DOHH2 (cell line): ENCODE measurements at regions not wholly inside any gene's neighbourhood (a gene's known extent, or its start where the extent isn't known, plus 50 kb on each side); places are given as distances from the start of the nearest gene placed in this dataset.

Experiments used
- H3F3A ChIP-seq: fragments of 200-600 bp; sonication (generic), shearing (Covaris generic); 2 replicates; pipeline ENCODE4 v1.6.0; 2016; ENCODE audit warnings: antibody characterized with exemption, mild to moderate bottlenecking; ENCODE audit not compliant: control insufficient read depth, insufficient read depth
- H3K27ac ChIP-seq: fragments of 200-600 bp; sonication (generic); 2 replicates; pipeline ENCODE4 v1.5.1; 2014; ENCODE audit warnings: low read depth, mild to moderate bottlenecking, low read length, moderate library complexity
- H3K27me3 ChIP-seq: fragments of 200-600 bp; sonication (generic); 2 replicates; pipeline ENCODE4 v1.6.1; 2014; ENCODE audit warnings: mild to moderate bottlenecking, low read length, mixed read lengths; ENCODE audit not compliant: control insufficient read depth
- H3K36me3 ChIP-seq: fragments of 200-600 bp; sonication (generic); 2 replicates; pipeline ENCODE4 v1.6.1; 2014; ENCODE audit warnings: mild to moderate bottlenecking, low read length, moderate library complexity, mixed read lengths; ENCODE audit not compliant: control insufficient read depth
- H3K4me1 ChIP-seq: fragments of 200-600 bp; sonication (generic); 2 replicates; pipeline ENCODE4 v1.6.1; 2014; ENCODE audit warnings: mild to moderate bottlenecking, low read length, mixed read lengths; ENCODE audit not compliant: control insufficient read depth
- H3K4me2 ChIP-seq: fragments of 200-600 bp; sonication (generic); 2 replicates; pipeline ENCODE4 v1.6.0; 2014; ENCODE audit warnings: mild to moderate bottlenecking, low read length, moderate library complexity
- H3K4me3 ChIP-seq: fragments of 200-600 bp; sonication (generic); 2 replicates; pipeline ENCODE4 v1.5.1; 2014; ENCODE audit warnings: mild to moderate bottlenecking, low read length, mixed read lengths
- H3K79me2 ChIP-seq: fragments of 200-600 bp; sonication (generic); 2 replicates; pipeline ENCODE4 v1.6.1; 2014; ENCODE audit warnings: mild to moderate bottlenecking, low read length, mixed read lengths; ENCODE audit not compliant: control insufficient read depth
- H3K9me2 ChIP-seq: fragments of 200-600 bp; sonication (generic); replicated peaks from 2 replicates; pipeline ENCODE4 v1.6.1; 2014; ENCODE audit warnings: mild to moderate bottlenecking, low read length, mixed read lengths; ENCODE audit not compliant: control insufficient read depth
- H3K9me3 ChIP-seq: fragments of 200-600 bp; sonication (generic); 2 replicates; pipeline ENCODE4 v1.6.1; 2014; ENCODE audit warnings: antibody characterized with exemption, low read length, mixed read lengths; ENCODE audit not compliant: control insufficient read depth, insufficient read depth
- H4K20me1 ChIP-seq: fragments of 200-600 bp; sonication (generic); 2 replicates; pipeline ENCODE4 v1.6.0; 2014; ENCODE audit warnings: low read depth, mild to moderate bottlenecking, antibody characterized with exemption, low read length, moderate library complexity; ENCODE audit not compliant: control insufficient read depth, insufficient read depth
- CTCF ChIP-seq: fragments of 200-600 bp; sonication (generic); IDR thresholded peaks from one replicate; pipeline ENCODE4 v1.5.1; 2014; ENCODE audit warnings: antibody characterized with exemption, mild to moderate bottlenecking, low read depth, low read length; ENCODE audit not compliant: poor library complexity, severe bottlenecking
- EZH2phosphoT487 ChIP-seq: fragments of 200-600 bp; sonication (generic); IDR thresholded peaks from 2 replicates; pipeline ENCODE4 v1.6.1; 2017; ENCODE audit warnings: borderline replicate concordance, mild to moderate bottlenecking, antibody characterized with exemption, low read length, moderate library complexity, mixed read lengths

DNA sequence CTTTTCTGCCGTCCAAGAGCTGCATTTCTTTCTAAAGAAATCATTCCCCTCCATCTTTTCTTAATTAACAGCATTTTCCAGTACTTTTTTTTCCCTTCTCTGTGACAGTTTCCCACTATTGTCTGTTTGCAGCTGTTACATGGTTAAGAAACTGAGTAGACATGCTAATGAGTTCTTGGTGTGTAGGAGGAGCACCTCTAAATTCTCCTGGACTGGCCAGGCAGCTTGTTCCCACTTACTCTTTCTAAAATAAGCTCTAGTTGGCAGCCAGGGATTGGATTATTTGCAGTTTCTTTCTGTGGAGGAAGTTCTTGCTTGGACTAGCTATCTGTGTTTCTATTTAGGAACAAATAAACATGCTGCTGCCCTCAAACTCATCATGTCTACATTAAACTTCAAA lies 235.1 kb upstream of the GAP43 start:
- TF ChIP-seq EZH2phosphoT487 (no peak), CTCF (no peak)
- Histone ChIP-seq H3K4me2 (no peak overlapping the region), H3K27me3 (no peaks in the 10 kb centered on the region), H3K36me3 (no peaks in the 10 kb centered on the region), H3F3A (no peaks in the 10 kb centered on the region), H3K4me3 (no peak overlapping the region), H3K9me2 (no peaks in the 10 kb centered on the region), H3K79me2 (no peaks in the 10 kb centered on the region), H3K4me1 (no peaks in the 10 kb centered on the region), H4K20me1 (no peaks in the 10 kb centered on the region), H3K27ac (no peak overlapping the region), H3K9me3 (no peaks in the 10 kb centered on the region)

- Histone ChIP-seq H3K27ac (no peak overlapping the region), H3K9me2 (no peaks in the 10 kb centered on the region), H3K4me3 (no peak overlapping the region), H4K20me1 (no peaks in the 10 kb centered on the region), H3K36me3 (no peaks in the 10 kb centered on the region), H3F3A (no peaks in the 10 kb centered on the region), H3K9me3 (no peaks in the 10 kb centered on the region), H3K4me2 (no peak overlapping the region), H3K79me2 (no peaks in the 10 kb centered on the region), H3K4me1 (no peaks in the 10 kb centered on the region), H3K27me3 (no peaks in the 10 kb centered on the region)
- TF ChIP-seq CTCF (no peak), EZH2phosphoT487 (no peak)
Observed at GRCh38 chr3:115388811-115389210, 234.5 kb upstream of the GAP43 start.

- Histone ChIP-seq H3F3A (no peaks in the 10 kb centered on the region), H3K79me2 (no peaks in the 10 kb centered on the region), H3K4me2 (no peak overlapping the region), H3K36me3 (no peaks in the 10 kb centered on the region), H3K27ac (no peak overlapping the region), H3K27me3 (no peaks in the 10 kb centered on the region), H3K9me3 (no peaks in the 10 kb centered on the region), H4K20me1 (no peaks in the 10 kb centered on the region), H3K4me3 (no peak overlapping the region), H3K4me1 (no peaks in the 10 kb centered on the region), H3K9me2 (no peaks in the 10 kb centered on the region)
- no peak for TF ChIP-seq EZH2phosphoT487
- no peak for TF ChIP-seq CTCF
Observed at GRCh38 chr3:115396801-115397200, 226.5 kb upstream of the GAP43 start.

DNA sequence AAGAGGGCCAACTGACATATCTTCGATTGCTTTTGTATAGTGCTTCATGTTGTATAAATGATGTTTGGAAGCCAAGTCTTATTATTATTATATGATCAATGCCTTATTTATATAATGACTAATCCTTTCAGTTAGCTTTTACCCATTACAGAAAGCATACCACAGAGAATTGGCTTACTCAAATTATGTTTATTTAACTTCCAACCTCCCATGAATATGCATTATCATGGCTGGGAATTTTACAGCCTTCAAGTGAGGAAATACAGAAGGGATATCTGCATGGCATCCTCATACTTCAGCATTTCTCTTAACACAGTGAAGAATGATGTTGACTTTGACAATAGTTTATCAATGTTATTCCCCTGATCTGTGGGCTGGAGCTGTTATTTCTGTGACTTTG lies 225.9 kb upstream of the GAP43 start:
- Histone ChIP-seq H3K27ac (no peak overlapping the region), H4K20me1 (no peaks in the 10 kb centered on the region)

More for the DNA sequence above, 225.9 kb upstream of the GAP43 start:
- Histone ChIP-seq H3K4me3 (no peak overlapping the region), H3K4me1 (no peaks in the 10 kb centered on the region), H3K79me2 (no peaks in the 10 kb centered on the region), H3K9me2 (no peaks in the 10 kb centered on the region), H3F3A (no peaks in the 10 kb centered on the region), H3K4me2 (no peak overlapping the region), H3K27me3 (no peaks in the 10 kb centered on the region), H3K36me3 (no peaks in the 10 kb centered on the region), H3K9me3 (no peaks in the 10 kb centered on the region)
- TF ChIP-seq CTCF (no peak), EZH2phosphoT487 (no peak)
